GM12865 (cell line): ENCODE measurements at regions not wholly inside any gene's neighbourhood (a gene's known extent, or its start where the extent isn't known, plus 50 kb on each side); places are given as distances from the start of the nearest gene placed in this dataset.

Experiments
- DNase-seq: peaks from one replicate; pipeline ENCODE4 v3.0.0; 2010; ENCODE audit warnings: low read depth
- H3K4me3 ChIP-seq: 2 replicates; pipeline ENCODE4 v1.5.1; 2011; ENCODE audit warnings: mild to moderate bottlenecking, low read depth, low read length, control low read depth
- TF ChIP-seq, protein P1 (sequence below): IDR thresholded peaks from 2 replicates; pipeline ENCODE4 v1.5.1; 2011; ENCODE audit warnings: low read length, control low read depth, low read depth, inconsistent platforms; ENCODE audit not compliant: insufficient read depth; ENCODE audit errors: missing control alignments

DNA sequence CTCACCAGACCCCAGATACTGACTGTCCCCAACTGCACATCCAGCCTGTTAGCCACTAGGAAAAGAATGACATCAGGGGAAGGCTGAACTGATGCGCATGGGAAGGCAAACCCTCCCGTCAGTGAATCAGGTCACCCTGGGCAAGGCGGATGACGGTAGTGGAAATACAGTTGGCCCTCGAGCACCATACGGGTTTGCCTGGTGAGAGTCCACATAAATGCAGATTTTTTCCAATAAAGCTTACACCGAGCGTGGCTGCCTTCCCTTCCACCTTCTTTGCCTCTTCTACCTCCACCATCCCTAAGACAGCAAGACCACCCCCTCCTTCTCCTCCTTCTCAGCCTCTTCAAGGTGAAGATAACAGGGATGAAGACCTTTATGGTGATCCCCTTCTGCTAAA is 236.1 kb upstream of the TNRC6C start:
- TF ChIP-seq, protein P1, sequence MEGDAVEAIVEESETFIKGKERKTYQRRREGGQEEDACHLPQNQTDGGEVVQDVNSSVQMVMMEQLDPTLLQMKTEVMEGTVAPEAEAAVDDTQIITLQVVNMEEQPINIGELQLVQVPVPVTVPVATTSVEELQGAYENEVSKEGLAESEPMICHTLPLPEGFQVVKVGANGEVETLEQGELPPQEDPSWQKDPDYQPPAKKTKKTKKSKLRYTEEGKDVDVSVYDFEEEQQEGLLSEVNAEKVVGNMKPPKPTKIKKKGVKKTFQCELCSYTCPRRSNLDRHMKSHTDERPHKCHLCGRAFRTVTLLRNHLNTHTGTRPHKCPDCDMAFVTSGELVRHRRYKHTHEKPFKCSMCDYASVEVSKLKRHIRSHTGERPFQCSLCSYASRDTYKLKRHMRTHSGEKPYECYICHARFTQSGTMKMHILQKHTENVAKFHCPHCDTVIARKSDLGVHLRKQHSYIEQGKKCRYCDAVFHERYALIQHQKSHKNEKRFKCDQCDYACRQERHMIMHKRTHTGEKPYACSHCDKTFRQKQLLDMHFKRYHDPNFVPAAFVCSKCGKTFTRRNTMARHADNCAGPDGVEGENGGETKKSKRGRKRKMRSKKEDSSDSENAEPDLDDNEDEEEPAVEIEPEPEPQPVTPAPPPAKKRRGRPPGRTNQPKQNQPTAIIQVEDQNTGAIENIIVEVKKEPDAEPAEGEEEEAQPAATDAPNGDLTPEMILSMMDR, result no peak
- no peak overlapping the region for H3K4me3 ChIP-seq
- DNase-seq, result no peak

DNA sequence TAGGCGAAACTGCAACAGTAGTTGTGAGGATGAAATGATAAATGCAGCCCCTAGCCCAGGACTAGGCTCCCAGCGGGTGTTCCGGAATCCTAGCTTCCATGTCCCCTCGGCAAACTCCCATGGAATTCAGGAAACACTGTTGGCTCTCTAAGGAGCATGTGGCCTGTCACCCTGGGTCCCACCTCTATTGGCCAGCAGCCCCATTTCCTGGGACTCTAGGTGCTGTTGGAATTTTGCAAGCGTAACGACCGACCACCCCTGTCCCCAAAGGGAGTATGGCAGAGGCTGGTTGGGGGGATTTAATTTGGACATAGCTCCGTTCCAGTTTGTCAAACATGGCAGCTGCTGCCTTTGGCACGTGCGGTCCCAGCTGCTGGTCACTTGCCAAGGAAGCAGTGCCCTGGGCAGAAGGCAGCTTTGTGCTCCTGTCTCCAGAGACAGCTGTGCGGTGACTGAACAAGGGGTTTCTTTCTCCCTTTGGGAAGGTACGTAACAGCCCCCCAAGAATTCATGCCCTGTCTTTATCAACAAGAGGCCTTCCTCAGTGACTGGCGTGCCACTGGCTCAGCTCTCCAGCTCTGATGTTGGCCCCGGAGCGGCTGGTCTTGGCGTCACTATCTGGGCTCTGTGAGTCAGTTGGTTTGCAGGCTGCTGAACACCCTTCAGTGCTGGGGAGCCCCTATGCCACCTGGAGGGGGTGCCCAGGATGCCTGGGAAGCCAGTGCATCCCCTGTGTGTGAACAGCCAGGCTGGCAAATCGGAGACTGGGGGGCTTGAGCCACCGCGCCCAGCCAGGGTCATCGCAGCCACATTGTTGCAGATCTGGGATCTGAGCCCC is 235.2 kb upstream of the TNRC6C start:
- TF ChIP-seq, protein P1, result no peak
- H3K4me3 ChIP-seq, result no peak overlapping the region
- DNase-seq, result no peak

DNA sequence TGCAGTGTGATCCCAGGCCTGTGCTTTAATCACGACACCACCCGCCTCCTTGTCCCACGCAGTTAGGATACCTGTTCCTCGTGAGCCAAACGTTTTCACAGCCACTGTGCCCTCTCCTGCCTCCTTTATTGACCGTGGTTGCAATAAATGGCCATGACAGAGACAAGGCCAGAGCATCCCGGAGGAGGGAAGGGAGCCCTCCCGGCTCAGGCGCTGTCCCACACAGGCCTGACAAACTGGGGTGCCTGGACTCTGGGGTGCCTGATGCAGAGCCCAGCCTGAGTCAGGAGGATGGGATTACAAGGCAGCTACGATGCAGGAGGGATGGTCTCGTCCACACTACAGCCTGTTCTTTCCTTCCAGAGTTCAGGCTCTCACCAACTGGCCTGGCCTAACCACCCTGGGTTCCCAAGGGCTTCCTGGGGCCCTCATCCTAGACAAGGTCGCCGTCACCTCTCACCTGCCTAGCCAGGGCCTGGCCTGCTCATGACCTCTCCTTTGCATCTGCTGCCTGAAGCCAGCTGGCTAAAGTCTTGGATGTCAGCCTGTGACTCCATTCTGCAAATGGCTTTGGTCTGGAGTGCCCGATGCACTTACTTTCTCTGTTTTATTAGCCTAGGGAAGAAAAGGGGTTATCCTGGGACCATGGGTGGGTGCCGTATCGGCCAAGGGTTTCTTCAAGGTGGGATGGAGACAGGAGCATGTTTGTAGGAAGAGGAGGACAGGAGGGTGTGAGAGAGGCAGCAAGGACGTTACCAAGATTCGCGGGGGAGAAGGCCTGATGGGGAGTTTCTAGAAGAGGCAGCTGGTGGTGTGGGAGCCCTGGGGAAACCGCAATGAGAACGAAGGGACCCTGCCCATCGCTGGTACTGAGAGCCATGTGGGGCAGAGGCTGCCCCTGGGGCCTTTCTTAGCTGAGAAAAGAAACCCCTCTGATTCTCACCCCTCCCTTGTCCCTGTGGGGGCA is 234.3 kb upstream of the TNRC6C start:
- DNase-seq, result no peak
- no peak overlapping the region for H3K4me3 ChIP-seq
- TF ChIP-seq, protein P1, result no peak

DNA sequence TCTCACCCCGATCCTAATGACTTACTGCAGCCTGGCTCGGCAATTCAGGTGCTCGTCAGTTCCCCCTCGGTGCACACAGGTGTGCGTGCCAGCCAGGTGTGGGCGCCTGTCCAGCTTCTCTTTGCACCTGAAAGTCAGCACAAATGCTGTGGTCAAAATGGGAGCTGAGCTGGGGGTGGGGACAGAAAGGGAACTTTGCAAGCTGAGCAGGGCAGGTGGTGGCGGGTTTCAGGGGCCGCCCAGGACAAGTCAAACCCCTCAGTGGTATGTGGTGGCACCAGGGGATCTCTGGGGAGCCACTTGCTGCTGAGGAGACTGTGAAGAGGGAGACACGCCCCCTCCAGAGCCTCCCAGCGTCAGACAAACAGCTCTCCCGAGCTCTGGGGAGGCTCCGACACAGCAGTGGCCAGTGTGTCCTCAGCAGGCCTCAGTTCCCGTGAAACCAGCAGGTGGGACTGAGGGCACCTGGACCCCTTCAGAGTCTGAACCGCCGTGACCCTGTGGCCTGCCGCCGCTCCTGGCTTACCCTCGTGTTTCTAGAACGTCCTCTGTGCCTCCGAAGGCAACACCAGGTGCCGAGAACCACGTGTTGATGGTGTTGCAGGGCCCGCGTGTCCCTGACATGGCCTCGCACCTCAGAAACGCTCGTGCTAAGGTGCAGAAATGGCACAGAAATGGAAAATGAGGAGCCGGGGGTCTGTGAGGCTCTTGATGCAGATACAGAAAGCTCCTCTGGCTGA is 233.5 kb upstream of the TNRC6C start:
- H3K4me3 ChIP-seq, result no peak overlapping the region
- TF ChIP-seq, protein P1, result no peak
- DNase-seq, result peak; percentile 55

DNA sequence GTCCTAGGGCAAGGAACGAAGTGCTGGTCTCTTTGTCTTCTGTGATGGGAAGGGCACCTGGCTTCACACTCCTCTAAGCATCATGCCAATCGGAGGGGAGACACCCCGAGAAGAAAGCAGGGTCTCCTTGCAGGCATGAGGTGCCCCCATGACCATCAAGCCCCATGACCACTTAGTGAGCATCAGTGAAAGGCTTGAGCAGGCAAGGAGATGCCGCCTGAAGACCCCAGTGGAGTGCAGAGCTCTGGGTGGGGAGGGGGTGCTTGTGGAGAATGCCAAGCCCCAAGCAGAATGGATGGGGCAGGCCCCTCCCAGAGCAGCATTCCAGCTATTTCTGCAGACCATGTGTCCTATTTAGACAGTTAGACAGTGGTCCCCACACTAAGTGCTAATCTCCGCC is 232.7 kb upstream of the TNRC6C start:
- no peak for DNase-seq
- TF ChIP-seq, protein P1, result no peak
- H3K4me3 ChIP-seq, result no peak overlapping the region

DNA sequence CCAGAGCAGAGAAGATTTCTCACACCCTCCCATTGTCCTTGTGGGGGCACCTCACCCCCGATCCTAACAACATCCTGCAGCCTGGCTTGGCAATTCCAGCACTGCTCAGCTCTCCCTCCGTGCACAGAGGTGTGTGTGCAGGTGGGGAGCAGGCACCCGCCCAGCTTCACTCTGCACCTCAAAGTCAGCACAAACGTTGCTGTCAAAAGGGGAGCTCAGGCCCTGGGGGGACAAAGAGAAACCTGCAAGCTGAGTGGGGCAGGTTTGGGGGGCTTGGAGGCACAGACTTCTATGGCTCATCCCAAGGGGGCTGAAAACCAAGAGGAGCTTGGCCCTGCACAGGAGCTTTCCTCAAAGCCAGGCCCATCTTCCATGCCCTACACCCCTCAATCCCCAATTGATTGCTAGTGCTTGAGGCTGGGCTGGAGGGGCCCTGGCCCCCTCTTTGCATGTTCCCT is 231.9 kb upstream of the TNRC6C start:
- H3K4me3 ChIP-seq, result no peak overlapping the region
- TF ChIP-seq, protein P1, result no peak
- DNase-seq, result no peak
